Chondrocyte (in vitro differentiated cells): ENCODE measurements at regions not wholly inside any gene's neighbourhood (a gene's known extent, or its start where the extent isn't known, plus 50 kb on each side); places are given as distances from the start of the nearest gene placed in this dataset.

Source experiments
- DNase-seq: peaks from one replicate; pipeline ENCODE4 v3.0.0; 2021; ENCODE audit warnings: mixed read lengths, low spot score
- H3K27ac Mint-ChIP-seq: one replicate; pipeline ENCODE4 v1.8.0; 2021; ENCODE audit warnings: mild to moderate bottlenecking, moderate library complexity, mixed read lengths; ENCODE audit not compliant: unreplicated experiment
- H3K27me3 Mint-ChIP-seq: 2 replicates; pipeline ENCODE4 v1.8.0; 2021; ENCODE audit warnings: low read depth, mixed read lengths
- H3K36me3 Mint-ChIP-seq: 2 replicates; pipeline ENCODE4 v1.8.0; 2021; ENCODE audit warnings: low read depth, mixed read lengths
- H3K4me1 Mint-ChIP-seq: 2 replicates; pipeline ENCODE4 v1.8.0; 2021; ENCODE audit warnings: low read depth, mild to moderate bottlenecking, mixed read lengths
- H3K4me3 Mint-ChIP-seq: one replicate; pipeline ENCODE4 v1.8.0; 2021; ENCODE audit warnings: mild to moderate bottlenecking, moderate library complexity, mixed read lengths; ENCODE audit not compliant: unreplicated experiment
- H3K9me3 Mint-ChIP-seq: 2 replicates; pipeline ENCODE4 v1.8.0; 2021; ENCODE audit warnings: low read depth, mixed read lengths
- TF ChIP-seq, protein P1 (sequence below): fragments of 200-600 bp; sonication (generic); IDR thresholded peaks from 2 replicates; pipeline ENCODE4 v1.5.0; 2021; ENCODE audit warnings: antibody characterized with exemption, mild to moderate bottlenecking, moderate library complexity

DNA sequence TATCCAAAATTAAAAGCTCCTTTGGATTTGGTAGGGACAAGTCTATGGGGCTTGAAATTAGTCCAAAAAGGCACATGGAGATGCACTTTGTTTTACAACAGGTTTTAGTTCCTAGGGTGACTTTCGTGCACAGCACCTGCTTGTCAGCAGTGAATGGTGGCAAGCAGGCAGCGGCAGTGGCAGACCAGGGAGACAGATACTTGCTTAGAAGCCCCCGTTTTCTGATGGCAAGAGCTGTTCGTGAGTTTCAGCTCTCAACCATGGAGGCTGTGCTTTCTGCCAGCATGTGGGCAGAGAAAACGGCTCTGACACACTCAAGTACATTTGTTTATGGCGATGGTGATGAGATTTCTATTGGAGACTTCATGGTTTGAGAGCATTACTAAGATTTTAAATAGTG, 61.7 kb upstream of the SHH start:
- DNase-seq, result no peak
- peaks cover 20% of the 10 kb centered on the region for H3K27me3 Mint-ChIP-seq
- H3K4me3 Mint-ChIP-seq, result no peak overlapping the region
- TF ChIP-seq, protein P1, sequence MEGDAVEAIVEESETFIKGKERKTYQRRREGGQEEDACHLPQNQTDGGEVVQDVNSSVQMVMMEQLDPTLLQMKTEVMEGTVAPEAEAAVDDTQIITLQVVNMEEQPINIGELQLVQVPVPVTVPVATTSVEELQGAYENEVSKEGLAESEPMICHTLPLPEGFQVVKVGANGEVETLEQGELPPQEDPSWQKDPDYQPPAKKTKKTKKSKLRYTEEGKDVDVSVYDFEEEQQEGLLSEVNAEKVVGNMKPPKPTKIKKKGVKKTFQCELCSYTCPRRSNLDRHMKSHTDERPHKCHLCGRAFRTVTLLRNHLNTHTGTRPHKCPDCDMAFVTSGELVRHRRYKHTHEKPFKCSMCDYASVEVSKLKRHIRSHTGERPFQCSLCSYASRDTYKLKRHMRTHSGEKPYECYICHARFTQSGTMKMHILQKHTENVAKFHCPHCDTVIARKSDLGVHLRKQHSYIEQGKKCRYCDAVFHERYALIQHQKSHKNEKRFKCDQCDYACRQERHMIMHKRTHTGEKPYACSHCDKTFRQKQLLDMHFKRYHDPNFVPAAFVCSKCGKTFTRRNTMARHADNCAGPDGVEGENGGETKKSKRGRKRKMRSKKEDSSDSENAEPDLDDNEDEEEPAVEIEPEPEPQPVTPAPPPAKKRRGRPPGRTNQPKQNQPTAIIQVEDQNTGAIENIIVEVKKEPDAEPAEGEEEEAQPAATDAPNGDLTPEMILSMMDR, result no peak
- no peak overlapping the region for H3K27ac Mint-ChIP-seq
- no peaks in the 10 kb centered on the region for H3K36me3 Mint-ChIP-seq
- H3K9me3 Mint-ChIP-seq, result no peaks in the 10 kb centered on the region
- H3K4me1 Mint-ChIP-seq, result no peaks in the 10 kb centered on the region

DNA sequence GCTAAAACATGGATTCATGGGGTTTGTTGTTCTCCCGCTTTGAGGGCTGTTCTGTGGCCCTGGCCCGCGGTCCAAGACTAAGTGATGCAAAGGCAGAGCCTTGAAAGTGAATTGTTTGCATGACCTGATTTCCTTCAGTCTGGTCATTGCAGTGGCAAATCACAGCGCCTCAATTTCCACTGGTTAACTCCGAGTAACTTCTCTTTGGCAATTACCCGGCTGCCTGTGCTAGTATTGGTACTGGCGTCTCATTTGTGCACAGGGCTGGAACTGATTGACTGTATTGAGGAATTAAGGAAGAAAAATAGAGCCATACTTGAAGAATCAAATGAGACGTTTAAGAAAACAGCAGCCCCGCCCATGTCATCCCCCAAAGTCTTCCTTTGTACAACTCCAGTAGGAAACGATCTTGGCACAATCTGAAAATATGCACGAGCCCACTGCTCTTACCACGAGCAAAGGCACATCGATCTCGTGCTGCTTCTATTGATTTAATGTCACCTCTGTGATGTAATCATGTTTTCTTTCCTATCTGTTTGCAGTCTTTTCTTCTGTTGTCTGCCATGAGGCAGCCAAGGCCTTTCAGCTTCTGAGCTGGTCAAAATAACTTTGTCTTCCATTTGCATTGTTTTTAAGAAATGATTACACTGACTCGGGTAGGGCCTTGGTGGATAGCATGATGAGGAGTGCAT, 60.6 kb upstream of the SHH start:
- H3K9me3 Mint-ChIP-seq, result peaks cover 4% of the 10 kb centered on the region
- no peak overlapping the region for H3K27ac Mint-ChIP-seq
- no peak for DNase-seq
- TF ChIP-seq, protein P1, result no peak
- H3K36me3 Mint-ChIP-seq, result no peaks in the 10 kb centered on the region
- peaks cover 25% of the 10 kb centered on the region for H3K27me3 Mint-ChIP-seq
- no peak overlapping the region for H3K4me3 Mint-ChIP-seq
- no peaks in the 10 kb centered on the region for H3K4me1 Mint-ChIP-seq

DNA sequence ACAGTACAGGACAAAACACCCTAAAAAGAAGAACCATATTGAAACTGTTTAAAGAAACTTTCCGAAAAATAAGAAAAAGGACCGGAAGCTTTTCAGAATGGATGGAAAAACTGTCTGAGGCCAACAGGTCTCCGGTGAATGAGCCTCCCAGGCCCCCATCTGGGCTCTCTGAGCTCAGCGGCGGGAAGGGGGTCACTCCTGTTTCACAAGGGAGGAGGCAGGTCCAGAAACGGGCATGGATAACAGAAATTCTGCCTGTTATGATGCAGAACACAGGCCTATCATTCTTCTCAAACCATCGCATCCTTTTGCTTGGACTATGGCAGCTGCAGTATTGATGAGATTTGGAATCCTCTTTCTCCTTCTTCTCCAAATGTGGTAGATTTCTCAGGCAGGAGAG, 58.9 kb upstream of the SHH start:
- H3K27ac Mint-ChIP-seq, result no peak overlapping the region
- peaks cover 4% of the 10 kb centered on the region for H3K9me3 Mint-ChIP-seq
- H3K27me3 Mint-ChIP-seq, result peaks cover 36% of the 10 kb centered on the region
- no peaks in the 10 kb centered on the region for H3K4me1 Mint-ChIP-seq
- H3K4me3 Mint-ChIP-seq, result no peak overlapping the region
- no peak for DNase-seq
- H3K36me3 Mint-ChIP-seq, result no peaks in the 10 kb centered on the region
- TF ChIP-seq, protein P1, result no peak

DNA sequence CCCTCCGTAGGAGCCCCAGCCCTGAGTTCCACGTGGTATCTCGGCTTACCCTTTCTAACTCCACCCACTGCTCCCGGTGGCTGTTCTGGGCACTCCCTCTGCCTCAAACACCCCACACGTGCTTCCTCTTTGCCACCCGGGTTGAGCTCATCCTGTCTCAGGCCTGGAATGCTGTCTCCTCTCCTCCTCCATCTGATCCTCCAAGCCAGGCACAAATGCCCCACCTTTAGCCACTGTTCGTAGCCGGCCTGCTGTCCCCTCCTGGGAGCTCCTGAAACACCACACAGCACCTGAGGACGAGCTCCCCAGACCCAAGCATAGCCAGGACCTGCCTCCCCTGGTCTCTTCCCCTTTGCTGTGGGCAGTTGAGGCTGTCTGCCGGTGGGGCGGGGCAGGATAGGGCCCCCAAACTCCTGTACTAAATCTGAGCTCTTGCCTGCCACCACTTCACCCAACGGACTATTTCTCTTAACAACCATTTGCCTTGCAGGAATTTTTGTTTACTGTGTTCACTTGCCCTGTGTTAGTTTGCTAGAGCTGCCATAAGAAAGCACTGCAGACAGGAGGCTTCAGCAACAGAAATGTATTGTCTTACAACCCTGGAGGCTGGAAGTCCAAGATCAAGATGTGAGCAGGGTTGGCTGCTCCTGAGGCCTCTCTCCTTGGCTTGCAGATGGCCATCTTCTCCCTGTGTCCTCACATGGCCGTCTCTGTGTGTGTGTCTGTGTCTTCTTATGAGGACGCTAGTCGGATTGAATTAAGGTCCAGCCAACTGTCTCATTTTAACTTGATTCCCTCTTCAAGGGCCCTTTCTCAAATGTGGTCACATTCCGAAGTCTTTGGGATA, 58.3 kb upstream of the SHH start:
- H3K27ac Mint-ChIP-seq, result no peak overlapping the region
- H3K4me1 Mint-ChIP-seq, result no peaks in the 10 kb centered on the region
- peaks cover 4% of the 10 kb centered on the region for H3K9me3 Mint-ChIP-seq
- TF ChIP-seq, protein P1, result no peak
- DNase-seq, result no peak
- H3K4me3 Mint-ChIP-seq, result no peak overlapping the region
- H3K36me3 Mint-ChIP-seq, result no peaks in the 10 kb centered on the region
- peaks cover 42% of the 10 kb centered on the region for H3K27me3 Mint-ChIP-seq

DNA sequence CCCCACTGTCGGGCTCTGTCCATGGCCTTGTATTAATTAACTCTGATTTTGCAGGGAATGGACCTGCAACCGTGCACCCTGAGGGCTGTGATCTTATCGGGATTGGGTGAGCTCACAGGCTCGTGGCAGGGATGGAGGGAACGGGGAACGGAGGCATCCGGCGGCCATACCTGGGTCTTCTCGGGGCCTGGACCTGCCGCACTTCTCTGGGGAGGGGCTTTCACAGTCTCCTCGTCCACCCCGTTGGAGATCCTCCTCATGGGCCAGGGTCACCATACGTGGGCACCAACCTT, 57.5 kb upstream of the SHH start:
- no peaks in the 10 kb centered on the region for H3K36me3 Mint-ChIP-seq
- no peak overlapping the region for H3K27ac Mint-ChIP-seq
- DNase-seq, result no peak
- TF ChIP-seq, protein P1, result no peak
- peaks cover 40% of the 10 kb centered on the region for H3K27me3 Mint-ChIP-seq
- peaks cover 4% of the 10 kb centered on the region for H3K9me3 Mint-ChIP-seq
- no peak overlapping the region for H3K4me3 Mint-ChIP-seq
- no peaks in the 10 kb centered on the region for H3K4me1 Mint-ChIP-seq
